ENCODE measurements at regions not wholly inside any gene's neighbourhood (a gene's known extent, or its start where the extent isn't known, plus 50 kb on each side); places are given as distances from the start of the nearest gene placed in this dataset.

DNA sequence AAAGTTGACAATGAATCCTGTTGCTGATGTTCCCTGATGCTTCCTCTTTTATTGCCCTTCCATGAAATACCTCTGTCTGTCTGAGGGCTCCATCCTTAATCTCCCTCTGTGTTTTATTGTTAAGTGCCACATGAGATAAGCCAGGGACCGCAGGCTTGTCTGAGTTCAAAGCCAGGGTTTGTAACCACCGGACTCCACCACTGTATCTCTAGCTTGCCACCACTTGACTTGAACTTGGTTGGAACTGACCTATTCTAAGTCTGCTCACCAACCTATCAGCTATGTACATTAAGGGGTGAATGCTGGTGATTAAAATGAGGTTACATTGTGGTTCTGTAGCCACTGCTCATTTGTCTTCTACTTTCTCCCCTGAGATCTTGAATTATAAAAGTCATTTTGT lies 328.5 kb upstream of the ZEB2 start:
- no peaks in the 10 kb centered on the region for H3K9me3 ChIP-seq (ENCODE audit: control insufficient read depth in 1 of 2, insufficient read depth in 1 of 2, low read depth in 1 of 2, low read length in 2 of 2)
- ChIA-PET RAD21 (ENCODE audit: low non-redundant PET in 1 of 2, low total read pairs in 2 of 2, uncharacterized antibody in 2 of 2, unreplicated experiment in 2 of 2) (no interaction called here), POLR2A (no interaction called here), CTCF (no interaction called here)
- H3K9me2 ChIP-seq (ENCODE audit: insufficient read depth), result no peaks in the 10 kb centered on the region
- TF ChIP-seq ATF3 (IDR thresholded peaks at IDR 0.05), result no peak
- TF ChIP-seq POLR2A (IDR thresholded peaks at IDR 0.05; ENCODE audit: borderline replicate concordance, extremely low read depth, insufficient read depth, insufficient read length), result no peak
- BruUV-seq (replicated peaks), result no TSS peak
- no peak for DNase-seq (ENCODE audit: low read depth, low spot score)
- H3K4me2 ChIP-seq (ENCODE audit: low read length), result no peak overlapping the region
- no peak overlapping the region for H3K27ac ChIP-seq (ENCODE audit: low read depth, low read length)
- intact Hi-C loops (cut with micrococcal nuclease), result no loop called here
- H3K27me3 ChIP-seq (ENCODE audit: insufficient read depth, low read length), result no peaks in the 10 kb centered on the region
- no peaks in the 10 kb centered on the region for H3K79me2 ChIP-seq (ENCODE audit: insufficient read depth, low read length)
- H4K20me1 ChIP-seq (ENCODE audit: insufficient read depth), result no peaks in the 10 kb centered on the region
- H3K4me3 ChIP-seq (replicated peaks in 1 of 2; ENCODE audit: low read depth in 1 of 2, low read length in 2 of 2), result no peak overlapping the region
- H3K4me1 ChIP-seq (ENCODE audit: control insufficient read depth in 1 of 2, insufficient read depth in 2 of 2, low read length in 2 of 2), result no peaks in the 10 kb centered on the region
- H3K9ac ChIP-seq (ENCODE audit: low read length), result no peak overlapping the region
- no peaks in the 10 kb centered on the region for H3K36me3 ChIP-seq (ENCODE audit: control insufficient read depth in 1 of 2, insufficient read depth in 2 of 2, low read length in 2 of 2)
- H2AFZ ChIP-seq (ENCODE audit: low read depth, low read length, poor library complexity, severe bottlenecking), result no peak overlapping the region
- no peak for ATAC-seq

DNA sequence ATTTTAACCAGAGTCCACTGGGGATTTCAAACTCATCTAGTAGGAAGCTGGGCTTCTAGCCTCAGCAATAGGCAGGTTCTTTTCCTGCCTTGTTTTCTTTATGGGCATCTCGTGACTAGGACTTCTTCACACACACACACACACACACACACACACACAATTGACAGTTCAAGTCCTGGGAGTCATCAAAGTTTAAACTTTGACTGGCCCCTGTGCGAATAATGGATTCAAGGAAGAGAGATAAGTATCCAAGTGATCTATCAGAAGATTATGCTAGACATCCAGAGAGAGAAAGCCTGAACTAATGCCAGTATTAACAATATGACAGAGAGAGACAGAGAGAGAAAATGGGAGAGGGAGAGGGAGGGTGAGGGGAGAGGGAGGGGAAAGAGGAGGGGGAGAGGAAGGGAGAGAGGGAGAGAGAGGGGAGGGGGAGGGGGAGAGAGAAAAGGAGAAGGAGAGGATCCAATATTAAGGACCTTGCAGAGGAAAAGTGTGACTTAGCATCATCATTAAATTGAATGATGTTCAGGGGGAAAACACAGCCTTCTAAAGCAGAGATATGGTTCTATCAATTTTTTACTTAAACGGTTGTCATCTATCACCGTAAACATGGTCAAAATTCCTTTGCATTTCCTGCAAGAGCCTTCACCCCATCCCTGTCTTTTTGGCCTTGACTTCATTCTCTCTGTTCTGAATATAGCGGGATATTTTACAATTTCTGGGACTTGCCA lies 327.6 kb upstream of the ZEB2 start:
- no TSS peak for BruUV-seq (replicated peaks)
- no peaks in the 10 kb centered on the region for H3K4me1 ChIP-seq (ENCODE audit: control insufficient read depth in 1 of 2, insufficient read depth in 2 of 2, low read length in 2 of 2)
- RAD21 ChIA-PET (ENCODE audit: low non-redundant PET in 1 of 2, low total read pairs in 2 of 2, uncharacterized antibody in 2 of 2, unreplicated experiment in 2 of 2), result no interaction called here

More for the DNA sequence above, 327.6 kb upstream of the ZEB2 start:
- ATAC-seq, result no peak
- no peak overlapping the region for H2AFZ ChIP-seq (ENCODE audit: low read depth, low read length, poor library complexity, severe bottlenecking)
- H3K9me2 ChIP-seq (ENCODE audit: insufficient read depth), result no peaks in the 10 kb centered on the region
- H3K9me3 ChIP-seq (ENCODE audit: control insufficient read depth in 1 of 2, insufficient read depth in 1 of 2, low read depth in 1 of 2, low read length in 2 of 2), result no peaks in the 10 kb centered on the region
- H3K4me3 ChIP-seq (replicated peaks in 1 of 2; ENCODE audit: low read depth in 1 of 2, low read length in 2 of 2), result no peak overlapping the region
- H4K20me1 ChIP-seq (ENCODE audit: insufficient read depth), result no peaks in the 10 kb centered on the region
- no peak overlapping the region for H3K9ac ChIP-seq (ENCODE audit: low read length)
- CTCF ChIA-PET, result no interaction called here
- TF ChIP-seq ATF3 (IDR thresholded peaks at IDR 0.05) (no peak), SIN3A (IDR thresholded peaks at IDR 0.05; ENCODE audit: low read depth) (no peak), CBX3 (IDR thresholded peaks at IDR 0.05; ENCODE audit: low read depth) (no peak), EGR1 (IDR thresholded peaks at IDR 0.05; ENCODE audit: low read depth) (no peak), POLR2AphosphoS5 (IDR thresholded peaks at IDR 0.05; ENCODE audit: low read depth, low read length) (no peak), YY1 (IDR thresholded peaks at IDR 0.05; ENCODE audit: extremely low read depth, insufficient replicate concordance, low read depth, low read length) (no peak)
- TF ChIP-seq, protein P1, sequence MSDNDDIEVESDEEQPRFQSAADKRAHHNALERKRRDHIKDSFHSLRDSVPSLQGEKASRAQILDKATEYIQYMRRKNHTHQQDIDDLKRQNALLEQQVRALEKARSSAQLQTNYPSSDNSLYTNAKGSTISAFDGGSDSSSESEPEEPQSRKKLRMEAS (IDR thresholded peaks at IDR 0.05), result no peak
- intact Hi-C loops (cut with micrococcal nuclease), result no loop called here
- H3K27me3 ChIP-seq (ENCODE audit: insufficient read depth, low read length), result no peaks in the 10 kb centered on the region
- no peak overlapping the region for H3K27ac ChIP-seq (ENCODE audit: low read depth, low read length)
- H3K4me2 ChIP-seq (ENCODE audit: low read length), result no peak overlapping the region
- POLR2A ChIA-PET, result no interaction called here
- H3K36me3 ChIP-seq (ENCODE audit: control insufficient read depth in 1 of 2, insufficient read depth in 2 of 2, low read length in 2 of 2), result no peaks in the 10 kb centered on the region
- no peaks in the 10 kb centered on the region for H3K79me2 ChIP-seq (ENCODE audit: insufficient read depth, low read length)
- no peak for DNase-seq (ENCODE audit: low read depth, low spot score)
